ENCODE measurements at regions not wholly inside any gene's neighbourhood (a gene's known extent, or its start where the extent isn't known, plus 50 kb on each side); places are given as distances from the start of the nearest gene placed in this dataset.
"Not testable (repeated sequence)": the region's sequence is repeated elsewhere in the genome, so short reads cannot be mapped to it uniquely, and the experiment has no call there.

GRCh38 chr13:24984134-24984533, 111.8 kb upstream of the PABPC3 start:
- Histone ChIP-seq H3K4me3 (no peak overlapping the region), H3K9me3 (no peaks in the 10 kb centered on the region), H3K36me3 (no peaks in the 10 kb centered on the region), H3K27me3 (peaks cover 0 to 14% (median 0%) of the 10 kb centered on the region in 3 donors), H3K4me1 (peaks cover 0 to 3% (median 0%) of the 10 kb centered on the region in 4 donors), H3K27ac (no peak overlapping the region)
- TF ChIP-seq POLR2A (IDR thresholded peaks at IDR 0.05) = no peak
- no peak for DNase-seq
- WGBS, 2 donors = 82 to 85% methylated on average over 5 of the region's 5 CpGs
- intact Hi-C loops (cut with DNase I) = no loop called here

- no peak for DNase-seq
- Histone ChIP-seq H3K9me3 (no peaks in the 10 kb centered on the region), H3K27me3 (peaks cover 0 to 15% (median 0%) of the 10 kb centered on the region in 3 donors), H3K27ac (no peak overlapping the region), H3K4me1 (peaks cover 0 to 3% (median 0%) of the 10 kb centered on the region in 4 donors), H3K4me3 (no peak overlapping the region), H3K36me3 (no peaks in the 10 kb centered on the region)
- intact Hi-C loops (cut with DNase I) = no loop called here
- TF ChIP-seq EP300 (IDR thresholded peaks at IDR 0.05) (no peak), CTCF (IDR thresholded peaks at IDR 0.05) (no peak), POLR2A (IDR thresholded peaks at IDR 0.05) (no peak), POLR2AphosphoS5 (IDR thresholded peaks at IDR 0.05) (no peak)
- 91 to 94% methylated on average over 5 of the region's 5 CpGs for WGBS, 2 donors
Measured at GRCh38 chr13:24985107-24985506, 110.8 kb upstream of the PABPC3 start.

GRCh38 chr13:24985896-24986295, 110.0 kb upstream of the PABPC3 start:
- no peak for DNase-seq
- Histone ChIP-seq H3K36me3 (no peaks in the 10 kb centered on the region), H3K9me3 (no peaks in the 10 kb centered on the region), H3K4me1 (peaks cover 0 to 3% (median 0%) of the 10 kb centered on the region in 4 donors), H3K4me3 (no peak overlapping the region), H3K27me3 (peaks cover 0 to 15% (median 0%) of the 10 kb centered on the region in 3 donors), H3K27ac (no peak overlapping the region)
- WGBS, 2 donors = 75 to 83% methylated on average over 2 of the region's 2 CpGs
- TF ChIP-seq EP300 (IDR thresholded peaks at IDR 0.05) = no peak
- TF ChIP-seq CTCF (IDR thresholded peaks at IDR 0.05) = no peak
- TF ChIP-seq POLR2A (IDR thresholded peaks at IDR 0.05) = no peak
- no peak for TF ChIP-seq POLR2AphosphoS5 (IDR thresholded peaks at IDR 0.05)
- intact Hi-C loops (cut with DNase I) = no loop called here

GRCh38 chr13:24986826-24987225, 109.1 kb upstream of the PABPC3 start:
- TF ChIP-seq EP300 (IDR thresholded peaks at IDR 0.05) (no peak), POLR2A (IDR thresholded peaks at IDR 0.05) (no peak), POLR2AphosphoS5 (IDR thresholded peaks at IDR 0.05) (no peak), CTCF (IDR thresholded peaks at IDR 0.05) (no peak)
- intact Hi-C loops (cut with DNase I) = no loop called here
- H3K9me3 ChIP-seq = no peaks in the 10 kb centered on the region
- no peak overlapping the region for H3K4me3 ChIP-seq
- peaks cover 0 to 3% (median 0%) of the 10 kb centered on the region in 4 donors for H3K4me1 ChIP-seq
- H3K27ac ChIP-seq = no peak overlapping the region
- H3K36me3 ChIP-seq = no peaks in the 10 kb centered on the region
- H3K27me3 ChIP-seq = peaks cover 0 to 15% (median 0%) of the 10 kb centered on the region in 3 donors
- WGBS, 2 donors = 90 to 92% methylated on average over 9 of the region's 9 CpGs
- no peak for DNase-seq

GRCh38 chr13:24989959-24990358, 106.0 kb upstream of the PABPC3 start:
- H3K4me1 ChIP-seq; intact Hi-C loops (cut with DNase I); H3K27ac ChIP-seq; H3K36me3 ChIP-seq; H3K9me3 ChIP-seq; DNase-seq; H3K4me3 ChIP-seq; H3K27me3 ChIP-seq: not testable (repeated sequence)
- 17 to 54% methylated on average over 6 of the region's 6 CpGs for WGBS, 2 donors

GRCh38 chr13:24992946-24993345, 103.0 kb upstream of the PABPC3 start:
- H3K36me3 ChIP-seq; H3K27ac ChIP-seq; DNase-seq; H3K4me3 ChIP-seq; H3K4me1 ChIP-seq; H3K27me3 ChIP-seq; intact Hi-C loops (cut with DNase I); H3K9me3 ChIP-seq: not testable (repeated sequence)
- 72 to 86% methylated on average over 4 of the region's 4 CpGs for WGBS, 2 donors

Measured in sigmoid colon (tissue), 6 donors.